ENCODE measurements at regions not wholly inside any gene's neighbourhood (a gene's known extent, or its start where the extent isn't known, plus 50 kb on each side); places are given as distances from the start of the nearest gene placed in this dataset.

- BruUV-seq (replicated peaks): no TSS peak
- no peak for ATAC-seq
- RAD21 ChIA-PET (ENCODE audit: low non-redundant PET in 1 of 2, low total read pairs in 2 of 2, uncharacterized antibody in 2 of 2, unreplicated experiment in 2 of 2): no interaction called here
- Histone ChIP-seq H3K36me3 (ENCODE audit: control insufficient read depth in 1 of 2, insufficient read depth in 2 of 2, low read length in 2 of 2) (no peaks in the 10 kb centered on the region), H3K79me2 (ENCODE audit: insufficient read depth, low read length) (no peaks in the 10 kb centered on the region), H3K4me2 (ENCODE audit: low read length) (no peak overlapping the region), H3K4me1 (ENCODE audit: control insufficient read depth in 1 of 2, insufficient read depth in 2 of 2, low read length in 2 of 2) (no peaks in the 10 kb centered on the region), H3K9ac (ENCODE audit: low read length) (no peak overlapping the region), H3K27ac (ENCODE audit: low read depth, low read length) (no peak overlapping the region), H3K9me2 (ENCODE audit: insufficient read depth) (no peaks in the 10 kb centered on the region), H4K20me1 (ENCODE audit: insufficient read depth) (no peaks in the 10 kb centered on the region), H3K27me3 (ENCODE audit: insufficient read depth, low read length) (no peaks in the 10 kb centered on the region), H2AFZ (ENCODE audit: low read depth, low read length, poor library complexity, severe bottlenecking) (no peak overlapping the region), H3K9me3 (ENCODE audit: control insufficient read depth in 1 of 2, insufficient read depth in 1 of 2, low read depth in 1 of 2, low read length in 2 of 2) (peaks cover 3 to 4% of the 10 kb centered on the region in 2 experiments; a peak in 3 of 4 replicates), H3K4me3 (replicated peaks in 1 of 2; ENCODE audit: low read depth in 1 of 2, low read length in 2 of 2) (no peak overlapping the region)
- CTCF ChIA-PET: no interaction called here
- TF ChIP-seq RAD21 (IDR thresholded peaks at IDR 0.05; ENCODE audit: low read depth) (no peak), MAX (IDR thresholded peaks at IDR 0.05) (no peak), EZH2phosphoT487 (IDR thresholded peaks at IDR 0.05; ENCODE audit: borderline replicate concordance) (no peak), POLR2A (IDR thresholded peaks at IDR 0.05; ENCODE audit: borderline replicate concordance, extremely low read depth, insufficient read depth, insufficient read length) (no peak), FOSL1 (IDR thresholded peaks at IDR 0.05; ENCODE audit: low read depth) (no peak), YY1 (IDR thresholded peaks at IDR 0.05; ENCODE audit: extremely low read depth, insufficient replicate concordance, low read depth, low read length) (no peak)
- no peak for DNase-seq (ENCODE audit: low read depth, low spot score)
- POLR2A ChIA-PET: no interaction called here
- intact Hi-C loops (cut with micrococcal nuclease): no loop called here
Measured at GRCh38 chr4:64598066-64598465, 188.8 kb upstream of the TECRL start.

GRCh38 chr4:64594723-64595122, 185.5 kb upstream of the TECRL start:
- CTCF ChIA-PET: no interaction called here
- Histone ChIP-seq H3K27ac (ENCODE audit: low read depth, low read length) (no peak overlapping the region), H2AFZ (ENCODE audit: low read depth, low read length, poor library complexity, severe bottlenecking) (no peak overlapping the region), H3K27me3 (ENCODE audit: insufficient read depth, low read length) (no peaks in the 10 kb centered on the region), H3K4me3 (replicated peaks in 1 of 2; ENCODE audit: low read depth in 1 of 2, low read length in 2 of 2) (no peak overlapping the region), H3K4me2 (ENCODE audit: low read length) (no peak overlapping the region), H3K79me2 (ENCODE audit: insufficient read depth, low read length) (no peaks in the 10 kb centered on the region), H4K20me1 (ENCODE audit: insufficient read depth) (no peaks in the 10 kb centered on the region), H3K9ac (ENCODE audit: low read length) (no peak overlapping the region), H3K4me1 (ENCODE audit: control insufficient read depth in 1 of 2, insufficient read depth in 2 of 2, low read length in 2 of 2) (no peaks in the 10 kb centered on the region), H3K36me3 (ENCODE audit: control insufficient read depth in 1 of 2, insufficient read depth in 2 of 2, low read length in 2 of 2) (no peaks in the 10 kb centered on the region), H3K9me2 (ENCODE audit: insufficient read depth) (no peaks in the 10 kb centered on the region), H3K9me3 (ENCODE audit: control insufficient read depth in 1 of 2, insufficient read depth in 1 of 2, low read depth in 1 of 2, low read length in 2 of 2) (no peaks in the 10 kb centered on the region; a peak in 1 of 4 replicates)
- intact Hi-C loops (cut with micrococcal nuclease): no loop called here
- RAD21 ChIA-PET (ENCODE audit: low non-redundant PET in 1 of 2, low total read pairs in 2 of 2, uncharacterized antibody in 2 of 2, unreplicated experiment in 2 of 2): no interaction called here
- TF ChIP-seq ZFX (IDR thresholded peaks at IDR 0.05) (no peak), SP1 (IDR thresholded peaks at IDR 0.05; ENCODE audit: low read depth) (no peak), CBX3 (IDR thresholded peaks at IDR 0.05; ENCODE audit: low read depth) (no peak), ZNF274 (IDR thresholded peaks at IDR 0.05; ENCODE audit: low read depth, low read length) (no peak), TCF7L2 (IDR thresholded peaks at IDR 0.05; ENCODE audit: borderline replicate concordance, extremely low read depth, insufficient read depth, insufficient read length) (no peak)
- POLR2A ChIA-PET: no interaction called here
- ATAC-seq: no peak
- BruUV-seq (replicated peaks): no TSS peak
- DNase-seq (ENCODE audit: low read depth, low spot score): no peak

Data from HCT116 (cell line).